Eye (tissue), 1 donor: ENCODE measurements at regions not wholly inside any gene's neighbourhood (a gene's known extent, or its start where the extent isn't known, plus 50 kb on each side); places are given as distances from the start of the nearest gene placed in this dataset.
"Not testable (repeated sequence)": the region's sequence is repeated elsewhere in the genome, so short reads cannot be mapped to it uniquely, and the experiment has no call there.

Experiments
- DNase-seq: peaks from one replicate; pipeline ENCODE4 v3.0.0-alpha.2; 2015

GRCh38 chr3:150149651-150150051 is 179.0 kb upstream of the PFN2 start:
- peak; percentile 84 for DNase-seq

- peak; percentile 28 for DNase-seq
Observed at GRCh38 chr3:150148227-150148626, 177.5 kb upstream of the PFN2 start.

- DNase-seq = peak; percentile 38
Observed at GRCh38 chr3:150147776-150148175, 177.1 kb upstream of the PFN2 start.

GRCh38 chr3:150146991-150147761 is 176.5 kb upstream of the PFN2 start:
- no peak for DNase-seq

DNA sequence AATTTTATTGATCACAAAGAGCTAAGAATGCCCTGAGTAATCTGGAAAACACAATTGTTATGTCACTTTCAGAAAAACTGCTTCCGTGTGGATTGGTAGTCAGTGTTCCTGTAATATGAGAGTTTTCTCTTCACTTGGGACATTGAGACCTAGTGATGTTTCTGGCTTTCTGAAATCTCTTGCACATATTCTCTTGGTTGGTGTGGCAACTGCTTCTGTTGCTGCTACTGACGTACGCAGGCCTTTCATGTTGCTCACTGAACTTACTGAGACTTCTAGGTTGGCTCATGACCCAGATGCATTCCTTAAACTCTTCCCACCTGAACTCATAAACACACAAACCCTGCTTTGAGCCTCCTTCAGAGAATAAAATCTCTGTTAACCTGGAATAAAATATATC is 175.0 kb upstream of the PFN2 start:
- DNase-seq = no peak

GRCh38 chr3:150144191-150144708 is 173.6 kb upstream of the PFN2 start:
- DNase-seq = no peak

DNA sequence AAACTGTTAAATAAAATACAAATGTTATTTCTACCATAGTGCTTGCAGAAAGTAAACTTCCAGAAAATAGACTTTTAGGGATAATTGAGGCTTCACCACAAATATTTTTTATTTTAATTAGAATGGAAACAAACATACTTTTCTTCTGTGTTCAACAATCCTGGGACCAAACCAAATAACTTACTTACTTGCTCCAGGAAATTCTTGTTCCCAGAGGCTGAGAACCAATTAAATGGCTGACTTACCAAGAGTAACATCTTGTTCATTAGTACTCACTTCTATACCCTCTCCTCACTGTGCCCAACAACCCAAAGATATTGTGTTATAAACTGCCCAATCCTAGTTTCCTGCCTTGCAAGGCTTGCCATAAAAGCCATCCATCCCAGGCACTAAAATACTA is 172.2 kb upstream of the PFN2 start:
- no peak for DNase-seq

GRCh38 chr3:150141790-150142326 is 171.2 kb upstream of the PFN2 start:
- no peak for DNase-seq

GRCh38 chr3:150140614-150141321 is 170.1 kb upstream of the PFN2 start:
- DNase-seq = no peak

- no peak for DNase-seq
Observed at GRCh38 chr3:150138824-150139223, 168.1 kb upstream of the PFN2 start.

- no peak for DNase-seq
Observed at GRCh38 chr3:150136242-150136641, 165.5 kb upstream of the PFN2 start.

- no peak for DNase-seq
Observed at GRCh38 chr3:150135287-150135721, 164.6 kb upstream of the PFN2 start.

DNA sequence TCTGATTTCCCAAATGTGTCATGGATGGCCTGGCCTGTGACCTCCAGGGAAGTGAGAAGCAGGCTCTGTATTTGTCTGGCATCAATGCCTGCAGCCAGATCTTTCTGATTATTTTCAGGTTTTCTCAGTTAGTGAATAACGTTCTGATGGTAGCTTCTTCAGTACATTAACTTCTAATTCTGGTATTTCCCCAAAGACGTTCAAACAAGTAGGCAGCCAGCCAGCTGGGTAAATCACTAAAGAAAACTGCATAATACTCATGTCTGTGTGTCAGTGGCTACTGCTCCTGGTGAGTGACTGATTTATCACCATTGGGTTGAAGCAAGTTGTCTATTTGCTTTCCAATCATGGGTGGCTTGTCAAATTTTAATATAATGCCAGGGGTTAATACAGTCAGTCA is 162.6 kb upstream of the PFN2 start:
- no peak for DNase-seq

- DNase-seq = no peak
Observed at GRCh38 chr3:150132101-150132749, 161.5 kb upstream of the PFN2 start.

DNA sequence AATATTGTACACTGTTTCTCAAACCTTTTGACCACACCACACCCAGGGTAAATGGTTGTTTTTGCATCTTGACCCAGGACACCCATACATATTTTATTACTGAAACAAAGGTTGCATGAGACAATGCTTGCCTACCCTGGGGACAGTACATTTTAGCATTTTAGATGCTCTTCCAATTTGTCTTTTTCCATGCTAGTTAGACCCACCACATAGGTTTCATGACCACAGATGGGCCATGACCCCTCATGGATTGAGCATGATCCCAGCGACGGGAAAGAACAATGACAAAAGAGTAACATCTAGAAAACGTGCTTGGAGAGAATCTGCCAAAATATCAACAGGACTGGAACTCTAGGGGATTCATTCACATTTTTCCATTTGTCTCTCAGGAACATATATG is 161.0 kb upstream of the PFN2 start:
- DNase-seq = no peak

DNA sequence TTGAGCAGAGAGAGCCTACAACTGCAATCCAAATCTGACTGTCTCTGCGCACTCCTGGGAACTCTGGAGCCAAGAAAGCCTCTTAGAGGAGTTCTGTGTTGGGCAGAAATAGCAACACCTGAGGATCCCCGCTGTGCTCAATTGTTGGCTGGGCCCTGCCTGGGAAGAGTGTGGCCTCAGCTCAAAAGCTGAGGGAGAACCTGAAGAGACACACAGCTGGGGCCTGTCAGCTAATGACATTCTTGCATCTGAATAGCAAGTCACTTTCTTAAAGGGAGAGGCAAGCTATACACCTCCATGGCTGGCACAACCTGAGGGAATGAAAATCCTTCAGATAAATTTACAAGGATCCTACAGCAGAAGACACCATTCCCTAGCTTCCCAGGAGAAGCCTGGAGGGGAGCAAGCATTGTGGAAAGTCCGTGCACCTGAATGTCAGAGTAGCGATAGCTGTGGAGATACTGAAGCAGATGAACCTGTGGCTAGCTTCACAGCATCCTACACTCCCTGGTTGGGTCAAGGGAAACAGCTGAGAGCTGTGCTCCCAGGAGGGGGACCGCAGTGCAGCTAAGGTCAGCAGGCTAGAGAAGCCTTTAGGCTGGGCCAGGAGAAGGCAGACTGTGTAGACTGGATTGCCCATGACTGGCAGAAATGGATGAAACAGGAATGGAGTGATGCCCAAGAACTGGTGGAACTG is 159.9 kb upstream of the PFN2 start:
- DNase-seq = no peak

DNA sequence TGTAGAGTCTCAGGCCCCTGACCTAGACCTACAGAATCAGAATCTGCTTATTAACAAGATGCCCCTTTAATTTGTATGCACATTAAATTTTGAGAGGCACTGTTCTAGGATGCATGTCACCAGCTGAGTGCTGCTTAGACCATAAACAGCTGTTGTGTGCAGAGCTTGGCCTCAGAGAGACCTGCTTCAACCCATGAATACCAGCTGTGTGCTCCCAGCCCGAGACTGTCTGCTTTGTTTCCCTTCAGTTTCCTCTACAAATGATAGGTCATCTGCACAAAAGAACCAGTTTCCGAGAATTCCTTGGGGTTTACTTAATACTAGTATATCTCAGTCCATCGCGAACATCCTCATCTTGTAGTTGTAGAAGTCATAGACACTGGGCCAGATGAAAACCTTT is 158.5 kb upstream of the PFN2 start:
- DNase-seq = no peak

- DNase-seq = no peak
Observed at GRCh38 chr3:150128126-150128525, 157.4 kb upstream of the PFN2 start.

DNA sequence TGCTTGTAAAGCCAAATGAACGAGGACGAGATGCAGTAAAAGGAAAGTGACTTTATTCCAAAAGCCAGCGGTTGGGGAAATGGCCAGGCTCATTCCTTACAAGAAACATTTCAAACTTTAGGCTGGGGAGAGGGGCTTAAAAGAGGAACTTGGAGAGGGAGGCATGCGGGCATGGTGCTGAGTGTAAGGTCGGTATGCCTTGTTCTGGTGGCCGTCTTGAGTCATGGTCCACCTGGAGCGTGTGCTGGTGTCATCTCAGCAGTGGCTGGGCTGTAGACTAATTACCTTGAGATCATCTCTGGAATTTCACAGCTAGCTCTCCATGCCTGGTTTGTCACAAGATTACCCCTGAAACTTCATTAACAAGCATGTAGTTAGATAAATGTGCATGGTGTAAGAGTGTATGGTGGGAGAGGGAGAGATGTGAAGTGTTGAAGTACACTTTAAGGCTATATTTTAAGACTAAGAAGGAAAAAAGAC is 156.4 kb upstream of the PFN2 start:
- DNase-seq = no peak

- no peak for DNase-seq
Observed at GRCh38 chr3:150124142-150124541, 153.4 kb upstream of the PFN2 start.

DNA sequence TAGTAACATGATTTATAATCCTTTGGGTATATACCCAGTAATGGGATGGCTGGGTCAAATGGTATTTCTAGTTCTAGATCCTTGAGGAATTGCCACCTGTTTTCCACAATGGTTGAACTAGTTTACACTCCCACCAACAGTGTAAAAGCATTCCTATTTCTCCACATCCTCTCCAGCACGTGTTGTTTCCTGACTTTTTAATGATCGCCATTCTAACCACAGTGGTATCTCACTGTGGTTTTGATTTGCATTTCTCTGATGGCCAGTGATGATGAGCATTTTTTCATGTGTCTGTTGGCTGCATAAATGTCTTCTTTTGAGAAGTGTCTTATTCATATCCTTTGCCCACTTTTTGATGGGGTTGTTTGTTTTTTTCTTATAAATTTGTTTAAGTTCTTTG is 152.6 kb upstream of the PFN2 start:
- DNase-seq = not testable (repeated sequence)

- DNase-seq = no peak
Observed at GRCh38 chr3:150118219-150118618, 147.5 kb upstream of the PFN2 start.

DNA sequence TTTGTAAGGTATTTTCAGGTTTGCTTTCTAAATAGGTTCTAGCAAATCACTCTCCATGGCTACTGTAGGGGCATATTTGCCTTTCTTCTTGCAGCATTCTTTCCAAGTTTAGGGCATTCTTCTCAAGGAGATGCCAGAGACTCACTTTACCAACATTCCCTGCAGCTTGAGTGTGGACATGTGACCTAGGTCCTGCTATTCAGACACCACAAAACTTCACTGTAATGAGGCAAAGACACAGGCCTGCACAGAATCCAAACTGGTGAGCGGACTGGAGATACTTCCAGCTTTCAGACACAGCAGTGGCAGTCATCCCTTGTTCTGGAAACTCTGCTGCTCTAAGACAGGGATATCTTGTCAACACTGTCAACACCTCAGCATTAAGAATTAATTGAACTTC is 146.4 kb upstream of the PFN2 start:
- DNase-seq = no peak
